GM21515 (cell line): ENCODE measurements at regions not wholly inside any gene's neighbourhood (a gene's known extent, or its start where the extent isn't known, plus 50 kb on each side); places are given as distances from the start of the nearest gene placed in this dataset.
"Not testable (repeated sequence)": the region's sequence is repeated elsewhere in the genome, so short reads cannot be mapped to it uniquely, and the experiment has no call there.

Experiments used
- ATAC-seq: cut with Tn5 transposase; IDR thresholded peaks from one replicate; pipeline ENCODE4 v1.9.1; 2021; ENCODE audit not compliant: unreplicated experiment

DNA sequence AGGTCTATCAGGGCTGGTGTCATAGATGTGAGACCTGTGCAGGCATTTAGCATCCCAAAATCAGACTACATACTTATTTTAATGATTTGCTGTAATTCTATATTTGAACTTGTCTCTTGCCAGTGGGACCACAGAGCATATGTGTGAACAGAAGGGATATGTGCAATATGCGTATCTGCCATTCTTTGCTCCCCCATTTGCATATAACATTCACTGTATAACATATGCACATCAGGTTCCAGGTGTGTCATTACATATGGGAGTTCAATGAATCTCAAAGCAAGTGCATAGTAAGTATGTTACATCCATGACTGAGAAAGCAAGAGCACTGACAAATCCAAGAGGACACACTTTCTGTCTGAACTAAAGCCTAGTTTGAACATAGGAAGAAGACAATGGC lies 1115.1 kb upstream of the CNTN5 start:
- ATAC-seq = no peak

DNA sequence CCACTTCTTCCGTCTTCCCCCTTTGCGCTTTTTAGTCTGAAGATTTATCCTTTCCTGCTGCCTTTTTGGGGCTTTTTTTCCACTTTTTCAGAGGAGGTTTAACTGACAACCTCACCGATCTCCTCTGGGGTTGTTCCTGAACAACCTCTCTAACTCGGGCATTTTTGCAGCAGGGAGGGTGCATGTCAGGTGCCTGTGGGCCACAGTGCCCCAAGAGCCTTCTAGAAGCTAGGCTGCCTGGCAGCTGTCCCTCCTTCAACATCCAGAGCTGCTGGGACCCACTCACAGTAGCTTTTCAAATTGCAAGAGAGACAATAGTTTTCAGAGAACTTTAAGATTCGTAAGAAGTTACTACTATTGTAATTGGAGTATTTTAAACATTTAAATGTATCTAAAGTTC lies 1112.4 kb upstream of the CNTN5 start:
- no peak for ATAC-seq

DNA sequence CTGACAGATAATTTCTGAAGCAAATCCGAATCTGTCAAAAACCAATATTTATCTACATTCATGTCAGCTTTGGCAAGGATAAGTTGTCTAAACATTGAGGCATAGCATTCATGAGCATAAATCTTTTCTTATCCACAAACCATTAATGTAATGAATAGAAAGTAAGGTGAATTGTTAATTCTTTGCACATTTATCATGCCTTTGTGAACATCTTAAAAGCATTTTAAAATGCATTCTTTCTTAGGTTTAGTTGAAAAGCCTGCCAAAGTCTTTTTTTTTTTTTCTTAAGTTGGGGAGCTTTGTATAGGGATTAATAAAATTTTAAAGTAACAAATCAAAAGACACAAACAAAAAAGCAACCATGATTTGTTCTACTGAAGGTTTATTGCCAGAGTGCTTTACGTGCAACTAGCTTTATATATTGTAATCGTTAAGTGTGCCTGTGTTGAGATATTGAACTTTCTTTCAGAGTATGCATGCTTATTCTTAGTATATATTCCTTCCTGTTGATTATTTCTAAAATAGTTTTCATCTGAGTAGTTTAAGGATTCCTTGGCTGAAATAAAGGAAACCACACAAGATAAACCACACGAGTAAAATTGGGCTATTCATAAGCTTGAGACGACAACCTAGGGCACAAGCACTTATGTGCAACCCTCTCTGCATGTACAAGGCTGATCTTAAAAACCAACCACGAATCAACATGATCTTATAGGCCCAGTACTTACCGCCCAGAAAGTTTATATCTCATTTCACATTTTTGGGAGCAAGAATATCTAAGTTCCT lies 1110.9 kb upstream of the CNTN5 start:
- no peak for ATAC-seq

- no peak for ATAC-seq
Measured at GRCh38 chr11:97912629-97913028, 1108.1 kb upstream of the CNTN5 start.

DNA sequence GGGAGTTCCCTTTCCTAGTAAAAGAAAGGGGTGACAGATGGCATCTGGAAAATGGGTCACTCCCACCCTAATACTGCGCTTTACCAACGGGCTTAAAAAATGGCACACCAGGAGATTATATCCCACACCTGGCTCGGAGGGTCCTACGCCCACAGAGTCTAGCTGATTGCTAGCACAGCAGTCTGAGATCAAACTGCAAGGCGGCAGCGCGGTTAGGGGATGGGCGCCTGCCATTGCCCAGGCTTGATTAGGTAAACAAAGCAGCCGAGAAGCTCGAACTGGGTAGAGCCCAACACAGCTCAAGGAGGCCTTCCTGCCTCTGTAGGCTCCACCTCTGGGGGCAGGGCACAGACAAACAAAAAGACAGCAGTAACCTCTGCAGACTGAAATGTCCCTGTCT lies 1097.8 kb upstream of the CNTN5 start:
- ATAC-seq = not testable (repeated sequence)

DNA sequence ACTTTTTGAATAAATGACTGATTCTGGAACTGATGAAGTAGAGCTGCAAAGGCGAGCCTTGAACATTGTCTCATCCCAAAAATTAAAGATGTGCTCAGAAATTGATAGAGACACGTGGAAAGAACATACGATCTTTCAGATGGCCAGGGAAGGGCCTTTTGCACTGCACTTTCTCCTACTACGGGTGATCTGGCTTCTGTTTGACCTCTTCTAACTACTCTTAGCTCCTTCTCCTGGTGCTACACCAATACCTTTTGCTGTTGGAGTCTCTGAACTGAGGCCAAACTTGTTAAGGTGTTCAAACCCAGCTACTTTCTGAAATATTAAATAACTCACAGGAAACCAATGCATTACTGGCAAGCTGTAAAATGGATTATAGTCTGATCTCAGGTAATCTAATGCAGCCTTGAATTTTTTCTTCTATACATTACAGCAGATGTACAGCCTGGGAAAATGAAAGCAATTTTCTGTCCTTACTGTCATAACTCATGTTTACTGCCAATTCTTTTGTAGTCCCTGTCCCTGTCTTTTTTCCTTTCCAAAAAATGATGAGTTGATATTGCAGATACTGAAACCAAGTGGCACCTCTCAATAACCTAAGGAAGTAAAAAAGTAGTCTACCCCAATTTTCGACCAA lies 1086.1 kb upstream of the CNTN5 start:
- no peak for ATAC-seq

- ATAC-seq = no peak
Measured at GRCh38 chr11:97937501-97937900, 1083.2 kb upstream of the CNTN5 start.

DNA sequence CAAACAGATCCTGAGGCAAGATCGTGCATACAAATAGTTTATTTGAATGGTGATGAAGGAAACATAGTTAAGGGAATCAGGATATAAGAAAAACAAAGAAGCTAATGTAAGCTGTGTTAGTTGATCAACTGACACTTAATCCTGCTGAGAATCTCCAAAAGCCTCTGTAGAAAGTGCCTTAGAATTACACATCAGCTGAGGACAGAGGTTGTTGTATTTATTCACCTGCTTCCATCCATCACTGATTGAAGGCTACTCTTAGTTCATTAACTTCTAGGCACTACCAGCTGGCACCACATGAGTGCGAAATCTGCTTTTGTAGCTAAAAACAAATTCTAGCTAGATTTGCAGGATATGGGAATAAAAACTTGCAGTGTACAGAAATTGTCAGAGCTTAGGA lies 1082.0 kb upstream of the CNTN5 start:
- no peak for ATAC-seq

DNA sequence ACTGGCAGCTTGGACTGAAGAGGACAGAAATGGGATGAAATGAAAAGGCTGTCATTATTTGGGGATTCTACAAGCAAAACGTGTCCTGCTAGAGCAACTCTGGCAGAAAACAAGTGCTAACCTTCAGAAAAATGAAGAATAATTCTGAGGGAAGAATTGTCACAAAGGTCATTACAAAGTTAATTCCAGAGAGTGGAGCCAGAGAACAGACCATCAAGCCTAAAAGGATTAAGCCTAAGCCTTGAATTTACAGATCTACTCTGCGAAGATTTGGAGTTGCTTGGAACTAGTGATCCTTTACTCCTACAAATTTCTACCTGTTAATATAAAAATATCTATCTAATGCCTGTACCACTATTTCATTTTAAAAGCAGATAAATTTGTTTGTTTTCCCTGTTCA lies 1077.3 kb upstream of the CNTN5 start:
- ATAC-seq = no peak

GRCh38 chr11:97948793-97949192 lies 1072.0 kb upstream of the CNTN5 start:
- no peak for ATAC-seq

DNA sequence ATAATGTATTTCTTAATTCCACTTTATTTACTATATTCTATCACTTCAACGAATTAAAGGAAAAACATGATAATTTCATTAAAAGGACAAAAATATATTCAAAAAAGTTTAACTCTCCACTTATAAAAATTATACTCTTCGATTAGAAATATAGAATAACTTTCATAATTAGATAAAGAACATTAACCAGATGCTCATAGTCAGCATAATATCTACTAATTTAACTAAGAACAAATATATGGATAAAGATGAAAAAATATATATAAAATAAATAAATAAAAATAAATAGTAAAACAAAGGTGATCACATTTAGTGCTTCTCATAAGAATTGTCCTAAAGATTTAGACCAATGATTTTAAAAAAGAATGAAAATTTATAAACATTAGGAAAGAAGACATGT lies 1065.2 kb upstream of the CNTN5 start:
- ATAC-seq = no peak

GRCh38 chr11:97956904-97957303 lies 1063.8 kb upstream of the CNTN5 start:
- ATAC-seq = no peak

- ATAC-seq = no peak
Measured at GRCh38 chr11:97961431-97961830, 1059.3 kb upstream of the CNTN5 start.

DNA sequence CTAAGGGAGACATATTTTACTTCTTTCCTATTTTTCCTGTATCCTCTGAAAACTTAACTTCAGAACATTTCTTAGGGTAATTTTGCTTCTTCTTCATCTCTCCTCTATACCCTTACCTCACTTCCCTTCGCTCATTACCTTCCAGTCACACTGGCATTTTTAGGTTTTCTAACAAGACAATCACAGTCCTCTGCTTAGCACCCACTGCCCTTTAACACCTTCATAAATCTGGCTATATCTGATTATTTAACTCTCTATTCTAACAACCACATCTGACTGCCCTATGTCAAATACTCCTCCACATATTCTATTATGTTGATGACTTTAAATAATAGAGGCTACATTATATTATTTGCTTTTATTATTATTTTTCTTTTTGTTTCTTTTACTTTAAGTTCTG lies 1058.0 kb upstream of the CNTN5 start:
- ATAC-seq = no peak

DNA sequence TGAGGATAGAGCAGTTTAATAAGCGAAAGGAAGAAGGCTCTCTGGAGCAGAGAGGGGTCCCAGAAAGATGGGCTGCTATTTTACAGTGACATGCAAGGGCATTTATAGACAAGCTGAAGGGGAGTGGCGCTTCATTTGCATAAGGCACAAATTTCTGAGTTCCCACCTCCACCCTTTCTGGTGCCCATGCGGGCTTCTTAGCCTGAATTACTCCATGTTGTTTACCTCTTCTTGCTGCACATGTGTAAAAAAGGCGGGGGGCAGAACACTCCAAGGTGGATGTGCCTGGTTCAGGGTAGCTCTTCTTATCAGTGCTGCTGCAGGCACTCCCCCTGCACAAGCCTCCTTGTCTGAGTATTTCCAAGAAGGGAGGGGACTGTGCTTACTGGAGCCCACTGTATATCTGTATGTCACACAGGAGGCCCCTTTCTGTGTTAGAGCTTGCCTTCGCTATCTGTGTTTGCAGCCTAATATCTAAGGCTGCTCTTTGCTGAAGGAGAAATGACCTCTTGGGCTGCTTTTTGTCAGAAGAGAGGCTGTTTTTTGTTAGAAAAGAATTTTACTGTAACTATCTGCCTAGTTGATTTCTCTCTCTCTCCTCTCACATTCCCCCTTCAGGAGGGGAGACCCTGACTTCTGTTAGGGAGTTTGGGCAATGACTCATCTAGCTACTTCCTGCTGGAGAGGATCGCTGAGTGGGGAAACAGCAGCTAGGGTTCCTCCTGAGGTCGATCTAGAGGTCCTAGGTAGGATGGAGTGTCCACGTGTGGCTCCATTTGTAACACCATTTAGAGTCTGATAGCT lies 1057.0 kb upstream of the CNTN5 start:
- no peak for ATAC-seq

DNA sequence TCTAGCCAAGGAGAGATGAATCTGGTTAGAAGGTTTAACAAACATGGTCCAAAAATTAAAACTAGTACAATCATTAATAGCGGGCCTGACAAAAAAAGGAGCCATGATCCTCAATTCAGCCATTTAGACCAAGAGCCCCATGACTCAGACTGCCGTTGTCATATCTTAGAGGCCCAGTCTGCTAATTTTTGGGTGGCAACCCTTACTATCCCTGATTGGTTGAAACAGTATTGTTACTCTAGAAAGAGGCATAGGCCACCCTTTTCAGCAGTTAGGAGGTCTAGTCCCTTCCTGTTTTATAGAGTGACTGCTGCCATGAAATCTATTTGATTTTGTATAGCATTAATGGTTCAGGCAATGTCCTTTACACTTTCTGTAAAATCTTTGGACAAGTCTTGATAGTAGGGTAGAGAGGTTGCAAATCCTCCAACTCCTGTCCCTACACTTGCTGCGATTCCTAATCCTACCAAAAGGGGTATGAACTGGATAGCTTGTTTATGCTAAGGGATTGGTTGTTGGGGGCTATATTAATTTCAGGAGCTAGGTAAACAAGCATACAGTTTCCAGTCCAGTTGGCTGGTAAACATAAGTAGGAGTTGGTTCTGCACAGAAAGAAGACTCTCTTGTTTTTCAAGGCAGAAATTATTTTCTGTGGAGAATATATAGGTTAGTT lies 1056.3 kb upstream of the CNTN5 start:
- no peak for ATAC-seq

GRCh38 chr11:97965849-97966646 lies 1054.7 kb upstream of the CNTN5 start:
- no peak for ATAC-seq

- ATAC-seq = no peak
Measured at GRCh38 chr11:97966901-97967300, 1053.8 kb upstream of the CNTN5 start.

DNA sequence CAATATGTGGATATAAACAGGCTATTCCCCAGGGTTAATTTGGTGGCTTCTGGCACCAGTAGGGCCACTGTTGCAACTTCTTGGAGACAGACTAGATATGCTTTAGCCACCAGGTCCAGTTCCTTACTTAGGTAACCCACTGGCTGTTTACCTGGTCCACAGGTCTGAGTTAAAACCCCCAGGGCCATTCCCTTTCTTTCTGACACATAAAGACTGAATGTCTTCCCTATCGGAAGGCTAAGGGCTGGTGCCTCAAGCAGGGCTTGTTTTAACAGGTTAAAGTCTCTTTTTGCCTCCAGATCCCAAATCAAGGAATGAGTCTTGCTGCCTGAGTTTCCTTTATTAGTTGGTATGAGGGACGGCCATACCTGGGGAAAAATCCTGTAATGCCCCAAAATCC lies 1052.7 kb upstream of the CNTN5 start:
- no peak for ATAC-seq

- no peak for ATAC-seq
Measured at GRCh38 chr11:97972731-97973130, 1048.0 kb upstream of the CNTN5 start.
